Effector memory CD8-positive, alpha-beta T cell (primary cell): ENCODE measurements at regions not wholly inside any gene's neighbourhood (a gene's known extent, or its start where the extent isn't known, plus 50 kb on each side); places are given as distances from the start of the nearest gene placed in this dataset.

Source experiments
- ATAC-seq: fragments of 150-1000 bp; cut with Tn5 transposase; replicated peaks from 2 replicates; pipeline ENCODE4 v1.10.0; 2021; ENCODE audit warnings: mild to moderate bottlenecking, moderate library complexity
- DNase-seq, 3 experiments: peaks; one replicate each; pipeline ENCODE4 v3.0.0; 2021
- H3K27ac Mint-ChIP-seq, 2 donors: one replicate each; pipeline ENCODE4 v1.8.0; 2022; ENCODE audit warnings: mild to moderate bottlenecking in 2 of 2, mixed read lengths in 2 of 2, moderate library complexity in 2 of 2
- H3K27me3 Mint-ChIP-seq, 2 donors: one replicate each; pipeline ENCODE4 v1.8.0; 2022; ENCODE audit warnings: mixed read lengths in 2 of 2
- H3K36me3 Mint-ChIP-seq: one replicate; pipeline ENCODE4 v1.8.0; 2022; ENCODE audit warnings: mild to moderate bottlenecking, moderate library complexity, mixed read lengths; ENCODE audit not compliant: insufficient read depth
- H3K4me1 Mint-ChIP-seq, 2 donors: one replicate each; pipeline ENCODE4 v1.8.0; 2022; ENCODE audit warnings: low read depth in 2 of 2, mixed read lengths in 2 of 2
- H3K4me3 Mint-ChIP-seq, 2 donors: one replicate each; pipeline ENCODE4 v1.8.0; 2022; ENCODE audit warnings: mild to moderate bottlenecking in 2 of 2, mixed read lengths in 2 of 2, moderate library complexity in 2 of 2
- H3K9me3 Mint-ChIP-seq, 2 donors: one replicate each; pipeline ENCODE4 v1.8.0; 2022; ENCODE audit warnings: mixed read lengths in 2 of 2

DNA sequence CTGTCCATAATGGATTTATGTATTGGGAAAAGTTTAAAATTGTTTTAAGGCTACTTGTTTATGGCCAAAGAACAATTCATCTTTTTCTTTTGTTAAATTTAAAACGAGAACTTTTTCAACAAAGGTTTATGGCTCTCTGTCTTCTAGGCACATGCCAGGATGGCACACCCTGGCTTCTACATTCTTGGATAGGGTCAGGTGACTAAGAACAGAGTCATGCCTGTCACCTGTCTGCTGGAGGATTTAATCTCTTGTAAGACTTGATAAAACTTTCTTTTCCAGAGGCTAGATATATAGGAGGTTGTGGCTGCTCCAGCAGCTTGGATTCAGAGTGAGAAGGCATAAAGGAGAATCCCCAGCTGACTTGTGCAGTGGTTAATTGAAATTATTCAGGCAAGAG is 915.4 kb downstream of the GATA3 start:
- H3K27ac Mint-ChIP-seq = no peak overlapping the region
- no peaks in the 10 kb centered on the region for H3K4me1 Mint-ChIP-seq
- DNase-seq = no peak
- ATAC-seq = no peak
- H3K9me3 Mint-ChIP-seq = no peaks in the 10 kb centered on the region
- no peak overlapping the region for H3K4me3 Mint-ChIP-seq
- peaks cover 0 to 10% of the 10 kb centered on the region in 2 donors for H3K27me3 Mint-ChIP-seq
- H3K36me3 Mint-ChIP-seq = no peaks in the 10 kb centered on the region

DNA sequence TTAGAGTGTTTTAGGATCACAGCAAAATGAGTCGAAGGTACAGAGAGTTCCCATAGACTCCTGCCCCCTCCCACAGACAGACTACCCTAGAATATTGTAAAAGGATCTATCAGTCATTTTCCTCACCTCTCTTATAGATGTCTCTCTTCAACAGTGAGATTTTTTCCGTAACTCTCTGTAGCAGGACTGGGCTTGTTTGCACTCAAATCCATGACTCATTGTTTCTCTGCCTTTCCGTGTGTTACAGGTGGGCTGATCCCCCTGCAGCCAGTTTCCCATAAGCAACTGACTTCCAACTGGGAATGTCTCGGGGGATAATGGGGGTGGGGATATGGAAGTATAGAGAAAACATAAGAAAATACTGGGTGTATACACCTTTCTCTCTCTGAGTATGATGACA is 921.0 kb downstream of the GATA3 start:
- no peak for DNase-seq
- Mint-ChIP-seq H3K27ac (no peak overlapping the region), H3K36me3 (no peaks in the 10 kb centered on the region), H3K4me1 (no peaks in the 10 kb centered on the region), H3K27me3 (peaks cover 6 to 30% of the 10 kb centered on the region in 2 donors), H3K4me3 (no peak overlapping the region), H3K9me3 (no peaks in the 10 kb centered on the region)
- ATAC-seq = no peak

DNA sequence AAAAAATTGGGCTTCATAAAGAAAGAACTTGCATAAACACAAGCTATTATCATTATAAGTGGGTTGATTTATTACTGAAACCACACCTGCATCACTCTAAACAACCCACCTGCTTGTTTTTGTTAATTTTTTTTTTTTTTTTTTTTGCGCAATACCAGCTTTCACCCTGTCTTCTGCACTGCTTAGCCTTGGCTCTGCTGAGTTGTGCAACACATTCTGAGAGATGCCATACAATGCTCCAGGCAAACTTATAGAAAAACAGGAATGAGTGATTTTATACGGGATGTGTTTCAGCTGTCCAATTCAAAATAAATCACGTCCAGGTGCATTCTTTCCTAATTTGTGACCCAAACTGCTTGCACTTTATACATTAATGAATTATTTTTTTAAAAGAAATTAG is 923.6 kb downstream of the GATA3 start:
- DNase-seq (no peak), ATAC-seq (no peak)
- H3K27me3 Mint-ChIP-seq = peaks cover 6 to 30% of the 10 kb centered on the region in 2 donors
- H3K4me1 Mint-ChIP-seq = no peaks in the 10 kb centered on the region
- H3K36me3 Mint-ChIP-seq = no peaks in the 10 kb centered on the region
- no peaks in the 10 kb centered on the region for H3K9me3 Mint-ChIP-seq
- H3K4me3 Mint-ChIP-seq = no peak overlapping the region
- no peak overlapping the region for H3K27ac Mint-ChIP-seq

DNA sequence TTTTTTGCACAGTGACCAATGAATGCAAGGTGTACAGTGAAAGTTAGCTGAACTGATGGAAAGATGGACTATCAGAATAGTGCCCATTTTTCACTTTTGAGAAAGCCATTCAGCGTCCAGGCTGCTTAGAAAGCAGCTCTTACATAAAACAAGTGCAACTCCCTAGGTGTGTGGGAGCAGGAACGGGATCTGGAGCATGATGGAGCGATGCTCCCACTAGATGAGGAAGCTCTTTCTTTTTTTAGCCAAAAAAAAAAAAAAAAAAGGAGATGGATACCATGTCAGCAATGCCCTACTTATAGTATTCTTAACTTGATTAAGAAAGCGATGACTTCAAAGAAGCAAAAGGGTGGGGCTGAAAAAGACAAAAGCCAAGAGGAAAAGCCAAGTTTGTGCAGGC is 925.5 kb downstream of the GATA3 start:
- Mint-ChIP-seq H3K9me3 (no peaks in the 10 kb centered on the region), H3K27me3 (peaks cover 6 to 30% of the 10 kb centered on the region in 2 donors), H3K4me1 (no peaks in the 10 kb centered on the region), H3K4me3 (no peak overlapping the region), H3K36me3 (no peaks in the 10 kb centered on the region), H3K27ac (no peak overlapping the region)
- ATAC-seq (no peak), DNase-seq (no peak)

DNA sequence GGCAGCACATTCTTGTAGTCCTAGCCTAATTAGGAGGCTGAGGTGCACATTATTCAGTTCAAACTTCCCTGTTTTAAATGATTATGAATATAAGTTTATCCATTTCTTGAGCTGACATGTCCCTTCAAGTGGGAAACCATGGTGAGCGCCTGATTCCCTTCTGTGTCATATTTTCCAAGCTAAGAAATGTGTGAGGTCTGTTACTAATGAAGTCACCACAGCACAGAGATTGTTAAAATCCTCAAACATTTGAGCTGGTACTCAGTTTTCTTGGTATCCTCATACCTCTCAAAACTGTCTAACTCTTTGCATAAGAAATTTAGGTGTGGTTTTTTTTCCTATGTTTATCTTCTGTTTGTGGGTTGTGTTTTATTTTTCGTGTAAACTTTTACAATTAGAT is 926.8 kb downstream of the GATA3 start:
- ATAC-seq (no peak), DNase-seq (no peak)
- Mint-ChIP-seq H3K27me3 (peaks cover 6 to 24% of the 10 kb centered on the region in 2 donors), H3K9me3 (no peaks in the 10 kb centered on the region), H3K27ac (no peak overlapping the region), H3K4me3 (no peak overlapping the region), H3K4me1 (no peaks in the 10 kb centered on the region), H3K36me3 (no peaks in the 10 kb centered on the region)

DNA sequence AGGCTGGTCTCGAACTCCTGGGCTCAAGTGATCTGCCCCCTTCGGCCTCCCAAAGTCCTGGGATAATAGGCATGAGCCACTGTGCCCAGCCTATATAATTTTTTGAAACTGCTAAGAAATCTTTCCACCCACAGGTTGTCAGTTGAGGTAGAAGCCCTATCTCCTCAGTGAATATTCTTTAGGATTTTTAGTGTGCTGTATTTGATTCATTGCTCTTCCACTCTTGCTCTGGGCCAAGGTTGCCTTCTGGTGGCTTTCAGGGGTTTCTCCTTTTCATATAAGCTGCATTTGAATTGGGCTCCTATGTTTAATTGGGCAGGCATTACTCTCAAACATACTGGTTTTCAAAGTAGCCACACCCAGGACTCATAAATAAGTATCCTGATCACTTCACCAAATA is 931.2 kb downstream of the GATA3 start:
- H3K4me3 Mint-ChIP-seq = no peak overlapping the region
- DNase-seq (no peak), ATAC-seq (no peak)
- H3K9me3 Mint-ChIP-seq = no peaks in the 10 kb centered on the region
- H3K4me1 Mint-ChIP-seq = no peaks in the 10 kb centered on the region
- H3K27me3 Mint-ChIP-seq = peaks cover 0 to 17% of the 10 kb centered on the region in 2 donors
- no peaks in the 10 kb centered on the region for H3K36me3 Mint-ChIP-seq
- H3K27ac Mint-ChIP-seq = no peak overlapping the region

DNA sequence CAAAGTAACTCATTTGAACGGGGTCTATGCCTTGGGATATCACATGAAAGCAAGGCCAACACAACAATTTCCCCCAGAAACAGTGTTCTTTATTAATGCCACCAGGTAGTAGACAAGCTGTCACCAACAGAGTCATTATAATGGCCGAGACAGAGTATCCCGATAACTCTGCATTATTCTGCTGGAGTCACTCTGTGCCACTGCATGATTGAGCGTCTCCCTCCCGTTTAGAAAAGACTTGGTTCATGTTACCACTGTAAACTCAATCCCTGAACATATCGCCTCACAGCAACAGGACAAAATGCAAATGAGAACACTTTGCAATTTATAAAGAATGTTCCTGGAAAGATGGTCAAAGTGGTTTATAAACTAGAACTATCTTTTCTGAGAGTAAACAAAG is 932.5 kb downstream of the GATA3 start:
- no peaks in the 10 kb centered on the region for H3K36me3 Mint-ChIP-seq
- H3K27me3 Mint-ChIP-seq = peaks cover 0 to 20% of the 10 kb centered on the region in 2 donors
- H3K4me3 Mint-ChIP-seq = no peak overlapping the region

DNA sequence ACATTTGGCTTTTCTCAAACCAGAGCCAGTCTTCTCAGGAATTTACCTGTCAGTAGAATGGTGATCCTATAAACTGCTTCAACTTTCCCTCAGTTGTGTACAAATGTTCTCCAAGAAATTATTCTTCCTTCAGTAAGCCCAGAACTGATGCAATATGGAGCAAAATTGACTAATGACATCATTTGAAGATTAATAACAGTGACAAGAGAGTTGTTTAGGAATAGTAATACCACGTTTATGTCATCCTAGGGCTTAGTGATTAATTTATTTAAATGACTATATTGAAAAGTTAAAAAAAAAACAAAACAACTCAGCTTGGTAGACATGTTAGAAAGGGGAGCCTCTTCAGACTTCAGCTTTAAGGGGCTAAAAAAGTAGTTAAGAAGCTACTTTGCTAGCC is 933.2 kb downstream of the GATA3 start:
- Mint-ChIP-seq H3K27ac (no peak overlapping the region), H3K4me1 (no peaks in the 10 kb centered on the region), H3K27me3 (peaks cover 0 to 20% of the 10 kb centered on the region in 2 donors), H3K4me3 (no peak overlapping the region), H3K9me3 (no peaks in the 10 kb centered on the region), H3K36me3 (no peaks in the 10 kb centered on the region)
- no peak for ATAC-seq
- DNase-seq = no peak

More for the DNA sequence above, 932.5 kb downstream of the GATA3 start:
- no peak overlapping the region for H3K27ac Mint-ChIP-seq
- H3K9me3 Mint-ChIP-seq = no peaks in the 10 kb centered on the region
- H3K4me1 Mint-ChIP-seq = no peaks in the 10 kb centered on the region
- DNase-seq = no peak
- no peak for ATAC-seq

DNA sequence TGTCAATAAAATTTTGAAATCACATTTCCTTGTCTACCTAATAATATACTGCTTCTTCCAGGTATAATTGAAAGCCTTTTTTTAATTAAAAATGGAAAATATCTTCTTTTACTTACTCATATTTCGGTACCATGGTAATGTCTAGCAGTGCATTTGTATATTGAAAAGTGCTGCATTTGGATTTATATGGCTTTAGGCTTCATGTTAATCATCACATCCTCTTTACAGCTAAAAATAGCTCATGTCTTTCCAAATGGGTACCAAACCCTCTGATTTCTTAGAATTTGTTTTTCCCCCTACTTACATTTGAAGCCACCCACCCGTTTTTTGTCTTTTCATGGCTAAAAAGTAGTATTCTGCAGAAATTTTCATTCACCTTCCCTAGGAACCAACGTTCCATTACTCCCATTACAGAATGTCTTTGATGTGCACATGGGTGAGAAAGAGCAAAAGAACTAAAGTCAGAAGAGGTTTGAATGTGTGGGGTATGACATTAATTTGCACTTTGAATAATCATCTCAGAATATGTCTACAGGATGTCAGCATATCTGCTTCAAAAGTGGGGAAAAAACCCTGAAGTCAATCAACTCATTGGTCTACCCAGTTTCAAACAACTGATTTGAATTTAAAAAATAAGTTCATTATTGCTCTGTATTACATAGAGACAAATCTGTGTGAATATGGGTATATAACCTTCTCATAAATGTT is 935.9 kb downstream of the GATA3 start:
- ATAC-seq (no peak), DNase-seq (no peak)
- H3K9me3 Mint-ChIP-seq = no peaks in the 10 kb centered on the region
- no peak overlapping the region for H3K27ac Mint-ChIP-seq
- peaks cover 0 to 25% of the 10 kb centered on the region in 2 donors for H3K27me3 Mint-ChIP-seq
- H3K36me3 Mint-ChIP-seq = no peaks in the 10 kb centered on the region
- no peak overlapping the region for H3K4me3 Mint-ChIP-seq
- H3K4me1 Mint-ChIP-seq = no peaks in the 10 kb centered on the region

DNA sequence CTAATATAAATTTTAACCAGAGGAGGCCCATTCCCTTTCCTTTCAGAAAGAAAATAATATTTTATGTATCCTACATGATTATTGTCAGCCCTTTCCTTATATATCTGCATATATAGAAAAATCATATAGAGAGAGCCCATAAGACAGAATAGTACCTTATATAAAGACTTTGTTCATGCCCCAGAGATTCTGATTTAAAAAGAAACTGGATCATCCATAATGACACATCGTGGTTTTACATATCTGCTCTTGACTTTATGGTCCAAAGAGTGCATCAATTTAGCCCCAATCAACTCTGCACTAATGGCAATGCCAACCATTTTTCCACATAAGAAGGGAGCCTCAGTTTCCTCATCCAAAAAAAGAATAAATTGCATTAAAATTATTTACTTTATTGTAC is 937.5 kb downstream of the GATA3 start:
- Mint-ChIP-seq H3K4me3 (no peak overlapping the region), H3K9me3 (no peaks in the 10 kb centered on the region), H3K27ac (no peak overlapping the region), H3K27me3 (peaks cover 0 to 16% of the 10 kb centered on the region in 2 donors), H3K4me1 (no peaks in the 10 kb centered on the region), H3K36me3 (no peaks in the 10 kb centered on the region)
- no peak for ATAC-seq
- no peak for DNase-seq

DNA sequence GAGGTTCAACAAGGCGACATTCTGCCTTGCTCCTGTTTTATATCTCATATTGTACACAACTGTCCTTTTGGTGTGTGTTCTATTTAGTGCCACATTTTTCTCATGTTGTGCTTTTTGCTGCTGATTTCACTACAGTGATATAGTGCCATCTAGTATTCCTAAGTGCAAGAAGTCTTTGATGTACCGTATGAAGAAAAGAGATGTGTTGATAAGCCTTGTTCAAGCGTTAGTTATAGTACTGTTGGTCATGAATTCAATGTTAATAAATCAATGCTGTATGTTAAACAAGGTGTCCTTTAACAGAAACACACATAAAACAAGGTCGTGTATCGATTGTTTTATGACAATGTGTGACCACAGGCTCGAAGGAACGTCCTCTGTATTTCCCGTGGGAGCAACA is 939.4 kb downstream of the GATA3 start:
- H3K9me3 Mint-ChIP-seq = no peaks in the 10 kb centered on the region
- no peak for DNase-seq
- H3K4me3 Mint-ChIP-seq = no peak overlapping the region
- peaks cover 10 to 28% of the 10 kb centered on the region in 2 donors for H3K27me3 Mint-ChIP-seq
- no peaks in the 10 kb centered on the region for H3K4me1 Mint-ChIP-seq
- no peak for ATAC-seq
- H3K27ac Mint-ChIP-seq = no peak overlapping the region
- H3K36me3 Mint-ChIP-seq = no peaks in the 10 kb centered on the region

DNA sequence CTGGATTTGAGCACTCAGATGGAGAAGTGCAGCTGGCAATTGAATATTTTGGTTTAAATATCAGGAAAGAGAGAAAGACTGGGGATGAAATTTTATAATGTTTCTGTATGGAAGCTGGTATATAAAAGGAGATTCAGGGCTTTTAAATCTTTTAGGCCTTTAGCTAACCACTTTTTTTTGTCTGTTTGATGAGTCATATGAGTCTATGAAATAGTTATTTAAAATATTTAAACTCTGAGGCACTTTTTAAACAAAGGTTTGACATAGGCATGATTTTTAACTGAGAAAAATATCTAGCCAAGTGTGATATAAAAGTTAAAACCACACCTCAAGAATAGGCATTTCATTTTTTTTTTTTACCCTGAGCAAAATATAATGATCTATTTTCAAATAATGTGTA is 944.3 kb downstream of the GATA3 start:
- no peak overlapping the region for H3K4me3 Mint-ChIP-seq
- H3K4me1 Mint-ChIP-seq = no peaks in the 10 kb centered on the region
- no peaks in the 10 kb centered on the region for H3K36me3 Mint-ChIP-seq
- ATAC-seq (no peak), DNase-seq (no peak)
- no peaks in the 10 kb centered on the region for H3K9me3 Mint-ChIP-seq
- no peak overlapping the region for H3K27ac Mint-ChIP-seq
- H3K27me3 Mint-ChIP-seq = peaks cover 10 to 19% of the 10 kb centered on the region in 2 donors

DNA sequence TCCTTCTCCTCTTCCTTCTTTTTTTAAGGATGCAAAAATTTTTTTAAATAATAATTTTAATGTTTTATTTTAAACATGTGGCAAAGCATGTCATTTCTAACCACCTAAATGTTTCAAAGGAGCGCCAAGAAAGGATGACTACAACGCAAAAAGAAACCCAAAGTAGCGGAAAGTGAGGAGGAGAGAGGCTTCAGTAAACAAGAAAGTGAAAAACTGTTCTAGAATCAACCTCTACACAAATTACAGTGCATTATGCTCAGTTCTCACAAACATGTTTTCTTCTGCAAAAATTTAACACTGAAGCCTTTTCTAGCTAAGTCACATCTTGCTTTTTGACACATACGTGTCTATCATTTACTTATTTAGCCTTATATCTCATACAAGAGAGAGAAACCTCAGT is 948.6 kb downstream of the GATA3 start:
- no peak overlapping the region for H3K4me3 Mint-ChIP-seq
- no peak overlapping the region for H3K27ac Mint-ChIP-seq
- H3K36me3 Mint-ChIP-seq = no peaks in the 10 kb centered on the region
- DNase-seq (no peak), ATAC-seq (no peak)
- peaks cover 5 to 15% of the 10 kb centered on the region in 2 donors for H3K27me3 Mint-ChIP-seq
- H3K4me1 Mint-ChIP-seq = no peaks in the 10 kb centered on the region
- no peaks in the 10 kb centered on the region for H3K9me3 Mint-ChIP-seq

DNA sequence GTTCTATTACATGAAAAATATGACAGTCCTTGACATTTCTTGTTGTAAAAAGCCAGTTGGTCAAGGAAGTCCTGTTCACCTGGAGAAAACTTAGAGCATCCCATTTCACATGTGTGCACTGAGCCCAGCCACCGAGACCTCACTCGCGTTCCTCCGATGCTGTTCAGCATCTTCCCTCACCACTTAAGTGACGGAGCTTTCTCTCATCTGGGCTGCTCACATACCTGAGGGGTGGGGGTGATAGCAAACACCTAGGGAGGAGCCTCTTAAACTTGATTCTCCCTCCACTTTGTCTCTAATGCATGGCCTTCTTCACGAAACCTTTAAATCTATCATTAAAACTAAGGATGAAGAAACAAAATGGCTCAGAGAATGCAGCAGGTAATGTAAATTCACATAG is 950.2 kb downstream of the GATA3 start:
- ATAC-seq = no peak
- Mint-ChIP-seq H3K4me1 (no peaks in the 10 kb centered on the region), H3K4me3 (no peak overlapping the region), H3K27ac (no peak overlapping the region), H3K36me3 (no peaks in the 10 kb centered on the region), H3K27me3 (peaks cover 0 to 9% of the 10 kb centered on the region in 2 donors), H3K9me3 (no peaks in the 10 kb centered on the region)
- DNase-seq = no peak

DNA sequence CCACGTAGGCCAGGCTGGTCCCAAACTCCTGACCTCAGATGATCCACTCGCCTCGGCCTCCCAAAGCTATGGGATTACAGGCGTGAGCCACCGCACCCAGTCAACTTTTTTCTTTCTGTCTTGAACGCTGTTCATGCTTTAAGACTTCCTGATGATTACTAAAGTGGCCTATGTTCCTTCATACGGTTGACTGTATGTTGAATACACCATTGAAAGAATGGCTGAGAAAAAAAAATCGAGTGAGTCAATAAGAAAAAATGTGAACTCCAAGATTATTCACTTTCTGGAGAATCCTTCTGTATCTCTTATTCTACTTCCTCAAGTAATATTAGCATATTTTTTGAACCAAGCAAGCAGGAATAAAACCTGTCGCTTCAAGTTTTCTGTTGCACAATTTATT is 955.0 kb downstream of the GATA3 start:
- Mint-ChIP-seq H3K27ac (no peak overlapping the region), H3K4me1 (no peaks in the 10 kb centered on the region), H3K27me3 (peaks cover 6 to 11% of the 10 kb centered on the region in 2 donors), H3K9me3 (no peaks in the 10 kb centered on the region), H3K36me3 (no peaks in the 10 kb centered on the region), H3K4me3 (no peak overlapping the region)
- DNase-seq = no peak
- no peak for ATAC-seq
